HG03097 (cell line): ENCODE measurements at regions not wholly inside any gene's neighbourhood (a gene's known extent, or its start where the extent isn't known, plus 50 kb on each side); places are given as distances from the start of the nearest gene placed in this dataset.

Experiments used
- ATAC-seq: cut with Tn5 transposase; IDR thresholded peaks from one replicate; pipeline ENCODE4 v1.9.1; 2021; ENCODE audit not compliant: unreplicated experiment, low FRiP score

- ATAC-seq: no peak
These were observed 478.4 kb downstream of the TOX3 start for GRCh38 chr16:52068447-52069074.

DNA sequence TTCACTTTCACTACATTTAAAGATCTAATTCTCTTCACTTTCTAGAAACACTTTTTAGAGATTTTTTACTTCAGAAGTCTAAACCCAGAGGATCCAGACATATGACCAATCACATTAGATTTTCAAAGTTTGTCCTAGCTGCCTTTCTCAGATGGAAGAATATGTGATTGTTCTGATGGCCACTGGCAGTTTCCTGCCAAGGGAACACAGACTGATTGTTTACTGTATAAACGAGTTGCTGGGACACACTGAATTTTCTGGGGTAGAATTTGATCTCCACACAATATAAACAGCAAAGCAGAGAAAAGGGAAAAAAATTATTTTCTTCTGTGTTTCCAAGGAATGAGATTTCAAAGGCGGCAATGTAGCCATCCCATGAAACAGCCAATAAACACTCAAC, 480.0 kb downstream of the TOX3 start:
- ATAC-seq: no peak

DNA sequence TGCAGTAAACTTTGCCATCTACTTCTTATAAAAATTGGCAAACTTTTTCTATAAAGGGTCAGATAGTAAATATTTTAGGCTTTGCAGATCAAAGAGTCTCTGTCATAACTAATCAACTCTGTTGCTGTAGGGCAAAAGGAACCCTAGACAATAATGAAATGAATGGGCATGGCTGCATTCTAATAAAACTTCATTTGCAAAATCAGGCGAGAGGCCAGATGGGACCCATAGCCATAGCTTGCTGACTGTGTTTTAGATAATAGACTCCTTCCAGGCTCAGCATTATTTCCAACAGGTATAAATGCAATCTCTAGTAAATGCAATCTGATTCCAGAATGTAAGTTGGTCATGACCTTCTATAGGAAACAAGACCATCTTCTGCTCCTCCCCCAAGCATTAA, 490.7 kb downstream of the TOX3 start:
- no peak for ATAC-seq

GRCh38 chr16:52055381-52055780, 491.6 kb downstream of the TOX3 start:
- no peak for ATAC-seq

DNA sequence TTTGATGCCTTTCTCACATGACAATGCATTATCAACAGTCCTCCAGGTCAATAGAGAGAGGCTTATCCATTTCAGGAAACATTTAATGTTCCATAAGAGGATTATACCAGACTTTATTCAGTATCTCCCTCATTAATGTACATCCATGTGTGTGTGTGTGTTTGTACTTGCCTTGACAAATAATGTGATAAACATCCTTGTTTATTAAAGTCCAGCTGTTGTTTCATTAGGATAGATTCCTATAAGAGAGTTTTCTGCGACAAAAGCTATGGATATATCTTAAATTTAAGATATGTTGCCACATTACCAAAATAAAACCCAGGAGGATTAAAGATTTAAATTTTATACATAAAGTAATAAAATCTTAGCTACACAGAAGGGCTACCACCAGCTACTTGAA, 492.6 kb downstream of the TOX3 start:
- ATAC-seq: no peak

DNA sequence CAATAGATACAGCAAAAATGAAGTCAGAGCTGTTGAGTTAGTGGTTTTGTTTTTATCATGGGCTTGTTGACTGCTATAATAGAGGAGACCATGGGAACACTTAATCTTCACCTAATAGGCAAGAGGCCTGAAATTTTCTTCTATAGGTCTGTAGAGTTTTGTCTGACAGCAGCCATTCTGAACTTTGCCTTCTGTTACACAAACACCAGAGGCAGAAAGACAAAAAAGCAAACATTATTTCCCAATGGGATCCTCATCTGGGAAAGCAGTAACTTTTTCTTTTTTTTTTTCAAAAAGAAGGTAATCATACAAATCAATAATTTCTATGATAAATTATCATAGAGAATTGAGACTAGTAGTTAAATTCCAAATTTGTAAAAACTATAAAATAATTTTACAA, 494.1 kb downstream of the TOX3 start:
- no peak for ATAC-seq

GRCh38 chr16:52051414-52052172, 495.4 kb downstream of the TOX3 start:
- no peak for ATAC-seq

DNA sequence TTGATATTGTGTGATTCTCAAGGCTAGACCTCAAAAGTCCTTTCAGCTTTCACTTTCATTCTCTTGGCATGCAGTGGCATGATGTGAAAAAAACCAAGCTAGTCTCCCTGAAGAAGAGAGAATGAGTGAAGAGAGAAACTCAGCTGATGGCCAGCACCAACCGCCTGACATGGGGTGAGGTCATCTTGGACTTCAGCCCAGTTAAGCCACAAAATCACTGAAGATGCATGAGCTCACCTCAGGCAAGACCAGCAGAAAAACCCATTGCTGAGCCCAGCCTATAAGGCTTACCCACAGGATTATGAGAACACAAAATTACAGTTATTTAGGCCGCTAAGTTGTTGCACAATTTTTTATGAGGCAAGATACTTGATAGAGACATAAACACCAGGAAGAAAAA, 496.5 kb downstream of the TOX3 start:
- ATAC-seq: no peak

DNA sequence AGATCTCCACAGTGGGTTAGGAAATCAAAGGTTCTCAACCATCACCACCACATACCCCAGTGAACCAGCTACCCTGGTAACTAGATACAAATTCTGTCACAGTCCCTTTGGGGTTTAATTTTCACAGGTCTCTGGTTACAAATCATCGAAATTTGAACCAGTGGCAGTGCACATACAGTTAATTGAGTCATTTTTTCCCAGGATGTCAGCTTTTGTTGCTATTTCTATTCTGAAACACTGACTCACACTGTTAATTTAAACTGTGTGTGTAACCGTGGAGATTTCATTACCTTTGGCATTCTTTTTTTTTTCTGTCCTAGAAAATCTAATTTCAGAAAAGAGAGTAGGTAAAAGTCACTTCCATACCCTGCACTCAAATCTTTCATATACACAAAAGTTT, 511.5 kb downstream of the TOX3 start:
- ATAC-seq: no peak

GRCh38 chr16:52034830-52035229, 512.1 kb downstream of the TOX3 start:
- no peak for ATAC-seq

- no peak for ATAC-seq
These were observed 513.0 kb downstream of the TOX3 start for GRCh38 chr16:52033992-52034391.

DNA sequence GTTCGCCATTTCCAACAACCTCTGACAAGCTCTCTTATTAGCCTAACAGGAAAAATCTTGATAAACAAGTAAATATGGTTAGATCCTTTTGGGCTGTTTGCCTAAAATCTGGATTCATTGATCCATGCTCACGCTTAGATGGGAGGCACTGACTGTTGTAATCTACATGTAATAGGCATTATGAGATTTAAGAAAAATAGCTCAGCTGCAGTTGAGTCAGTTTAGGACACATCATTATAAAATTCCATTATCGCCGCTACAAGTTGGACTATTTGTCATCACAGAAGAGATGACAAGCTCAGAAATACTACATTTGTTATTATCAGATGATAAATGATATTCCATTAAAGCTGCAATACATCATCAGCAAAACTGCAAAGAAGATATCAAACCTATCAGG, 524.0 kb downstream of the TOX3 start:
- ATAC-seq: no peak

DNA sequence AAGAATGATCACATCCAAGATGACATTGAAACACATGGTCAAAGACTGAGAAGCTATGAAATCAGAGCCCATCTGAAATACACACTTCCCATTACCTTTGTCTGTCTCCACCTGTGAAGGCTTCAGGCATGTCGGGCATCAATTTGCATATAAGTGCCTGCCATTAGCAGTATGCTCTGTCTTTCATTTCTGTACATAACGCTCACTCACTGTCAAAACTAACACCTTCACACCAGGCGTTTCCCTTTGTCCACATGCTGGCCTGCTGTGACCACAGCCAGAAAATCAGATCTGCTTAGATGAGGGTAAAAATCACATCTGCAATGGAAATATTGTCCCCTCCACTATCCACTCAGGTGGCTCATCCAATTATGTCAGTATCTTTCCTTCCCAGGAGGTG, 524.8 kb downstream of the TOX3 start:
- no peak for ATAC-seq

- ATAC-seq: no peak
These were observed 530.6 kb downstream of the TOX3 start for GRCh38 chr16:52016387-52016786.

DNA sequence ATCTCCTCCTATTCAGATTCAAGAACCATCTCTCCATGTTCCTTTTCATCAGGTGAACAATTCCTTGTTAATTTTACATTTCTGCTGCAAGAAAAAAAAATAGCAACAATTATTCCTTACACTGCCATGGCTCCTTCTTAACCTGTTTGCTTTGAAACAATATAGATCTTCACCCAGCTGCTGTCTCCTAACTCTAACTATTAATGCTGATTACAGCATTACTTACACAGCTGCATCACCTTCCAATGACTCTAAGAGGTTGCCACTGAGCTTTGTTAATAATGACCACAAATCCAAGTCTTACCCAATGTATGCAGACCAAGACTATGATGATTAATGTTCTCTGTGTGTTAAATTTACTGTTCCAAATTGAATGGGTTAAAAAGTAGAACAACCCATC, 541.4 kb downstream of the TOX3 start:
- ATAC-seq: no peak

DNA sequence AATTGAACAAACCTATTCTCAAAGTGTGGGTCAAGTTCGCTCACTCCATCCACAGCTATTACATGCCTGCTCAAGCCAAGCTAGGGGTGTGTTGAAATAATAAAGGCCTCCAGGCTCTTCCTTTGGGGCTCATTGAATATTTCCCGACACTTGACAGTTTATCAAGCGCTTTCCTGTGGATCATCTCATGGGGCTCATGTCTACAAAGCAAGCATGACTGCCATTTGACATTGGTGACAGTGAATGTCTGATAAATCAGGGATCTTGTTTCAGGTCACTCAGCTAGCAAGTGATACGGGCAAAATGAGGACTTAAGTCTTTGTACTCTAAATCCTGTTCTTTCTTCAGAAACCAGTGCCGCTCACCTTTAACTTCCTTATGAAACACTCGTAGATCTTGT, 542.6 kb downstream of the TOX3 start:
- no peak for ATAC-seq

- no peak for ATAC-seq
These were observed 544.9 kb downstream of the TOX3 start for GRCh38 chr16:52002026-52002425.

- no peak for ATAC-seq
These were observed 550.4 kb downstream of the TOX3 start for GRCh38 chr16:51996516-51996915.

- no peak for ATAC-seq
These were observed 552.3 kb downstream of the TOX3 start for GRCh38 chr16:51994597-51994996.

GRCh38 chr16:51989637-51990230, 557.2 kb downstream of the TOX3 start:
- no peak for ATAC-seq

DNA sequence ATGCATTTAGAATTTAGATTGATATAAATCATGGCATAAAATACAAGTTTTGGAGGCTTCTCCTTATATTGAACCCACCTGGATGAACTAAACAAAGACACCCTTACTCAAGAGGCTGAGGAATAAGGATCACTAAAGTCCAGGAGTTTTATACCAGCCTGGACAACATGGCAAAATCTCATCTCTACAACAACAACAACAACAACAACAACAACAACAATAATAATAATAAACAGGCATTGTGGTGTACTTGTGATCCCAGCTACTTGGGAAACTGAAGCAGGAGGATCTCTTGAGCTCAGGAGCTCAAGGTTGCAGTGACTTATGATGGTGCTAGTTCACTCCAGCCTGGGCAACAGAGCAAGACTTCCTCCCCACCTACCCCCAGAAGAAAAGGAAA, 558.0 kb downstream of the TOX3 start:
- no peak for ATAC-seq

DNA sequence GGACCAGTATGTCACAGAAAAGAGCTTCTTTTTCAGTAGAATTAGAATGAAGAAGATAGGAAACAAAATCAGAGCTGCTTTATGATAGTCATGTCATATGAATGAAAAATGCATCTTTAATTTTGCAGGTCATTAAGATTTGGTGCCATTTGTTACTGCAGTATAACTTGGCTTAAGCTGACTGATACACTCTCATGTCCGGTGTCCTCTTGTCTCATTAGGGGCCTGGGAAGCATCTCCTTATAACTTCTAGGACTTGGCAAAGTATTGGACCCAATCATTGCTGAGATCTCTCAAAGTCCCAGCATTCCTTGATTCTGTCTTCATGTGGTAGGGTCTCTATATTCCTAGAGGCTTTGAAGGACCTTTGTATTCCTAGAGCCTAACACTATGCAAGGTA, 559.4 kb downstream of the TOX3 start:
- no peak for ATAC-seq
